CD4-positive, alpha-beta memory T cell (primary cell): ENCODE measurements at regions not wholly inside any gene's neighbourhood (a gene's known extent, or its start where the extent isn't known, plus 50 kb on each side); places are given as distances from the start of the nearest gene placed in this dataset.

ENCODE experiments used
- CTCF ChIA-PET: fragments of 350-600 bp; sonication (Branson Sonifier 250); formaldehyde crosslinking; loops from one replicate; lab custom pipeline; 2021; ENCODE audit warnings: inconsistent platforms; ENCODE audit not compliant: partially characterized antibody; lab: Charles Lee
- POLR2A ChIA-PET: fragments of 350-600 bp; sonication (Branson Sonifier 250); formaldehyde crosslinking; loops from one replicate; lab custom pipeline; 2021; ENCODE audit not compliant: partially characterized antibody; lab: Charles Lee
- DNase-seq, 5 donors: peaks; one replicate each; pipeline versions ENCODE4 v3.0.0 to v3.0.0-alpha.2; 2020 to 2022; ENCODE audit warnings: mixed read lengths in 1 of 5
- H3K27ac ChIP-seq: one replicate; pipeline ENCODE4 v1.7.0; 2013; ENCODE audit warnings: low read depth, low read length
- H3K27me3 ChIP-seq: 2 replicates; pipeline ENCODE4 v1.7.0; 2013; ENCODE audit warnings: mild to moderate bottlenecking, low read length, moderate library complexity; ENCODE audit not compliant: insufficient read depth
- H3K36me3 ChIP-seq: 2 replicates; pipeline ENCODE4 v1.7.0; 2013; ENCODE audit warnings: mild to moderate bottlenecking, low read length, moderate library complexity; ENCODE audit not compliant: insufficient read depth
- H3K4me1 ChIP-seq: 2 replicates; pipeline ENCODE4 v1.7.0; 2013; ENCODE audit warnings: mild to moderate bottlenecking, low read length, moderate library complexity; ENCODE audit not compliant: insufficient read depth
- H3K4me3 ChIP-seq, 2 donors: one replicate each; pipeline ENCODE4 v1.7.0; 2013; ENCODE audit warnings: low read length in 2 of 2, mild to moderate bottlenecking in 1 of 2
- H3K9me3 ChIP-seq, 2 donors: one replicate each; pipeline ENCODE4 v1.7.0; 2013; ENCODE audit warnings: low read length in 2 of 2, control low read depth in 1 of 2; ENCODE audit not compliant: control insufficient read depth in 1 of 2
- H3K27ac Mint-ChIP-seq, 7 donors: one replicate each; pipeline ENCODE4 v1.8.0; 2020 to 2021; ENCODE audit warnings: mixed read lengths in 7 of 7, mild to moderate bottlenecking in 6 of 7, inconsistent platforms in 3 of 7, moderate library complexity in 3 of 7
- H3K27me3 Mint-ChIP-seq, 2 donors: one replicate each; pipeline ENCODE4 v1.8.0; 2020 to 2021; ENCODE audit warnings: mixed read lengths in 2 of 2
- H3K36me3 Mint-ChIP-seq, 2 donors: one replicate each; pipeline ENCODE4 v1.8.0; 2020 to 2021; ENCODE audit warnings: mixed read lengths in 2 of 2, inconsistent platforms in 1 of 2, mild to moderate bottlenecking in 1 of 2
- H3K4me1 Mint-ChIP-seq, 4 donors: one replicate each; pipeline ENCODE4 v1.8.0; 2020 to 2021; ENCODE audit warnings: mixed read lengths in 4 of 4, mild to moderate bottlenecking in 1 of 4
- H3K4me3 Mint-ChIP-seq, 8 donors: one replicate each; pipeline ENCODE4 v1.8.0; 2020 to 2021; ENCODE audit warnings: mixed read lengths in 8 of 8, mild to moderate bottlenecking in 7 of 8, moderate library complexity in 6 of 8, inconsistent platforms in 3 of 8
- H3K9me3 Mint-ChIP-seq, 8 donors: one replicate each; pipeline ENCODE4 v1.8.0; 2020 to 2021; ENCODE audit warnings: mixed read lengths in 8 of 8, mild to moderate bottlenecking in 5 of 8, inconsistent platforms in 3 of 8, moderate library complexity in 1 of 8
- intact Hi-C: fragments of 100-400 bp; cut with micrococcal nuclease; formaldehyde crosslinking; loops from one replicate; pipeline ENCODE4 v1.15.1; 2023

- H3K4me3 Mint-ChIP-seq: no peak overlapping the region
- H3K27me3 Mint-ChIP-seq: no peaks in the 10 kb centered on the region
- Histone ChIP-seq H3K4me1 (no peaks in the 10 kb centered on the region), H3K9me3 (no peaks in the 10 kb centered on the region), H3K36me3 (no peaks in the 10 kb centered on the region), H3K27ac (no peak overlapping the region), H3K27me3 (no peaks in the 10 kb centered on the region), H3K4me3 (no peak overlapping the region)
- H3K4me1 Mint-ChIP-seq: no peaks in the 10 kb centered on the region
- peaks cover 0 to 9% (median 5%) of the 10 kb centered on the region in 8 donors for H3K9me3 Mint-ChIP-seq
- CTCF ChIA-PET: no interaction called here
- DNase-seq: no peak
- no peaks in the 10 kb centered on the region for H3K36me3 Mint-ChIP-seq
- intact Hi-C loops: no loop called here
- no peak overlapping the region for H3K27ac Mint-ChIP-seq
- POLR2A ChIA-PET: no interaction called here
Measured at GRCh38 chr5:118491351-118491750, 497.0 kb downstream of the DTWD2 start.

- Histone ChIP-seq H3K36me3 (no peaks in the 10 kb centered on the region), H3K4me1 (no peaks in the 10 kb centered on the region), H3K4me3 (no peak overlapping the region), H3K9me3 (no peaks in the 10 kb centered on the region), H3K27ac (no peak overlapping the region), H3K27me3 (no peaks in the 10 kb centered on the region)
- Mint-ChIP-seq H3K9me3 (peaks cover 0 to 7% (median 4%) of the 10 kb centered on the region in 8 donors), H3K27me3 (no peaks in the 10 kb centered on the region), H3K27ac (no peak overlapping the region), H3K36me3 (no peaks in the 10 kb centered on the region), H3K4me1 (no peaks in the 10 kb centered on the region), H3K4me3 (no peak overlapping the region)
- CTCF ChIA-PET: no interaction called here
- POLR2A ChIA-PET: no interaction called here
- intact Hi-C loops: no loop called here
- DNase-seq: no peak
Measured at GRCh38 chr5:118486647-118487225, 501.6 kb downstream of the DTWD2 start.

- H3K9me3 ChIP-seq: no peaks in the 10 kb centered on the region
- ChIA-PET CTCF (no interaction called here), POLR2A (no interaction called here)
- no peak for DNase-seq
- Mint-ChIP-seq H3K4me1 (peaks cover 0 to 3% (median 0%) of the 10 kb centered on the region in 4 donors), H3K27ac (no peak overlapping the region), H3K9me3 (peaks cover 0 to 11% (median 5%) of the 10 kb centered on the region in 8 donors), H3K36me3 (no peaks in the 10 kb centered on the region), H3K27me3 (peaks cover 0 to 3% of the 10 kb centered on the region in 2 donors), H3K4me3 (no peak overlapping the region)
- H3K27ac ChIP-seq: no peak overlapping the region
- no peaks in the 10 kb centered on the region for H3K27me3 ChIP-seq
- H3K4me1 ChIP-seq: no peaks in the 10 kb centered on the region
- intact Hi-C loops: no loop called here
- H3K36me3 ChIP-seq: no peaks in the 10 kb centered on the region
- no peak overlapping the region for H3K4me3 ChIP-seq
Measured at GRCh38 chr5:118479285-118479684, 509.1 kb downstream of the DTWD2 start.

- Histone ChIP-seq H3K27me3 (no peaks in the 10 kb centered on the region), H3K9me3 (no peaks in the 10 kb centered on the region), H3K4me1 (no peaks in the 10 kb centered on the region), H3K27ac (no peak overlapping the region), H3K36me3 (no peaks in the 10 kb centered on the region), H3K4me3 (no peak overlapping the region)
- ChIA-PET POLR2A (no interaction called here), CTCF (no interaction called here)
- peaks cover 0 to 3% of the 10 kb centered on the region in 2 donors for H3K27me3 Mint-ChIP-seq
- peaks cover 0 to 11% (median 4%) of the 10 kb centered on the region in 8 donors for H3K9me3 Mint-ChIP-seq
- intact Hi-C loops: no loop called here
- no peak overlapping the region for H3K4me3 Mint-ChIP-seq
- no peak for DNase-seq
- H3K36me3 Mint-ChIP-seq: no peaks in the 10 kb centered on the region
- peaks cover 0 to 3% (median 0%) of the 10 kb centered on the region in 4 donors for H3K4me1 Mint-ChIP-seq
- H3K27ac Mint-ChIP-seq: no peak overlapping the region
Measured at GRCh38 chr5:118478852-118479251, 509.5 kb downstream of the DTWD2 start.

- H3K4me3 Mint-ChIP-seq: no peak overlapping the region
Measured at GRCh38 chr5:118468085-118468484, 520.3 kb downstream of the DTWD2 start.

GRCh38 chr5:118467103-118467502 lies 521.2 kb downstream of the DTWD2 start:
- POLR2A ChIA-PET: no interaction called here
- Histone ChIP-seq H3K9me3 (no peaks in the 10 kb centered on the region), H3K4me1 (no peaks in the 10 kb centered on the region), H3K27ac (no peak overlapping the region), H3K4me3 (no peak overlapping the region), H3K27me3 (no peaks in the 10 kb centered on the region), H3K36me3 (no peaks in the 10 kb centered on the region)
- Mint-ChIP-seq H3K27ac (no peak overlapping the region), H3K4me1 (no peaks in the 10 kb centered on the region), H3K9me3 (peaks cover 0 to 3% (median 0%) of the 10 kb centered on the region in 8 donors), H3K4me3 (no peak overlapping the region), H3K36me3 (no peaks in the 10 kb centered on the region), H3K27me3 (no peaks in the 10 kb centered on the region)
- no peak for DNase-seq
- intact Hi-C loops: no loop called here
- CTCF ChIA-PET: no interaction called here

More at GRCh38 chr5:118468085-118468484, 520.3 kb downstream of the DTWD2 start:
- ChIA-PET POLR2A (no interaction called here), CTCF (no interaction called here)
- H3K27me3 ChIP-seq: no peaks in the 10 kb centered on the region
- no peaks in the 10 kb centered on the region for H3K27me3 Mint-ChIP-seq
- no peak overlapping the region for H3K4me3 ChIP-seq
- H3K9me3 Mint-ChIP-seq: peaks cover 0 to 3% (median 0%) of the 10 kb centered on the region in 8 donors
- H3K9me3 ChIP-seq: no peaks in the 10 kb centered on the region
- H3K36me3 Mint-ChIP-seq: no peaks in the 10 kb centered on the region
- no peak for DNase-seq
- H3K4me1 Mint-ChIP-seq: no peaks in the 10 kb centered on the region
- intact Hi-C loops: no loop called here
- H3K27ac ChIP-seq: no peak overlapping the region
- no peaks in the 10 kb centered on the region for H3K4me1 ChIP-seq
- H3K27ac Mint-ChIP-seq: no peak overlapping the region
- H3K36me3 ChIP-seq: no peaks in the 10 kb centered on the region

GRCh38 chr5:118466418-118466817 lies 521.9 kb downstream of the DTWD2 start:
- H3K4me1 Mint-ChIP-seq: no peaks in the 10 kb centered on the region
- no peak for DNase-seq

More at GRCh38 chr5:118466418-118466817, 521.9 kb downstream of the DTWD2 start:
- H3K27me3 ChIP-seq: no peaks in the 10 kb centered on the region
- no peaks in the 10 kb centered on the region for H3K9me3 ChIP-seq
- intact Hi-C loops: no loop called here
- Mint-ChIP-seq H3K27me3 (no peaks in the 10 kb centered on the region), H3K9me3 (peaks cover 0 to 3% (median 0%) of the 10 kb centered on the region in 8 donors), H3K36me3 (no peaks in the 10 kb centered on the region), H3K27ac (no peak overlapping the region), H3K4me3 (no peak overlapping the region)
- H3K4me3 ChIP-seq: no peak overlapping the region
- ChIA-PET POLR2A (no interaction called here), CTCF (no interaction called here)
- no peaks in the 10 kb centered on the region for H3K4me1 ChIP-seq
- no peaks in the 10 kb centered on the region for H3K36me3 ChIP-seq
- H3K27ac ChIP-seq: no peak overlapping the region
